SU-DHL-6 (cell line): ENCODE measurements at regions not wholly inside any gene's neighbourhood (a gene's known extent, or its start where the extent isn't known, plus 50 kb on each side); places are given as distances from the start of the nearest gene placed in this dataset.

Experiments used
- H2AFZ ChIP-seq: fragments of 200-600 bp; sonication (generic); 2 replicates; pipeline ENCODE4 v1.6.1; 2014; ENCODE audit warnings: low read depth, mild to moderate bottlenecking, moderate library complexity, mixed read lengths, antibody characterized with exemption, low read length; ENCODE audit not compliant: severe bottlenecking
- H3F3A ChIP-seq: fragments of 200-600 bp; shearing (Covaris generic); 2 replicates; pipeline ENCODE4 v1.6.0; 2016; ENCODE audit warnings: antibody characterized with exemption, mild to moderate bottlenecking; ENCODE audit not compliant: insufficient read depth
- H3K27ac ChIP-seq: fragments of 200-600 bp; sonication (generic); 2 replicates; pipeline ENCODE4 v1.5.1; 2016; ENCODE audit warnings: low read depth, mild to moderate bottlenecking, low read length, moderate library complexity, mixed read lengths
- H3K27me3 ChIP-seq: fragments of 200-600 bp; sonication (generic), shearing (Covaris generic); 2 replicates; pipeline ENCODE4 v1.6.0; 2014; ENCODE audit warnings: mild to moderate bottlenecking, low read length
- H3K36me3 ChIP-seq: fragments of 200-600 bp; sonication (generic); 2 replicates; pipeline ENCODE4 v1.6.1; 2014; ENCODE audit warnings: mild to moderate bottlenecking, low read length, mixed read lengths
- H3K4me2 ChIP-seq: fragments of 300-600, 200-600 bp; shearing (Covaris generic), sonication (generic); 2 replicates; pipeline ENCODE4 v1.6.0; 2014; ENCODE audit warnings: low read length, low read depth, mild to moderate bottlenecking; ENCODE audit not compliant: poor library complexity, severe bottlenecking
- H3K4me3 ChIP-seq: fragments of 200-600 bp; sonication (generic); 2 replicates; pipeline ENCODE4 v1.5.1; 2014; ENCODE audit warnings: antibody characterized with exemption, low read length, mild to moderate bottlenecking, mixed read lengths; ENCODE audit not compliant: insufficient read depth, poor library complexity, severe bottlenecking
- H3K79me2 ChIP-seq: fragments of 200-600 bp; sonication (generic); 2 replicates; pipeline ENCODE4 v1.6.1; 2014; ENCODE audit warnings: mild to moderate bottlenecking, low read length, moderate library complexity; ENCODE audit not compliant: insufficient read depth
- H3K9ac ChIP-seq: fragments of 200-600 bp; sonication (generic); 2 replicates; pipeline ENCODE4 v1.7.0; 2014; ENCODE audit warnings: mild to moderate bottlenecking, low read length
- H3K9me2 ChIP-seq: fragments of 200-600 bp; sonication (generic); replicated peaks from 2 replicates; pipeline ENCODE4 v1.6.1; 2014; ENCODE audit warnings: low read length; ENCODE audit not compliant: insufficient read depth
- H3K9me3 ChIP-seq: fragments of 200-600 bp; sonication (generic); 2 replicates; pipeline ENCODE4 v1.6.1; 2014; ENCODE audit warnings: low read length, mixed read lengths; ENCODE audit not compliant: insufficient read depth
- H4K20me1 ChIP-seq: fragments of 200-600 bp; sonication (generic); 2 replicates; pipeline ENCODE4 v1.6.1; 2014; ENCODE audit warnings: low read depth, mild to moderate bottlenecking, antibody characterized with exemption, low read length, moderate library complexity, mixed read lengths
- CTCF ChIP-seq: fragments of 200-600 bp; sonication (generic); IDR thresholded peaks from one replicate; pipeline ENCODE4 v1.5.1; 2017; ENCODE audit warnings: antibody characterized with exemption, mild to moderate bottlenecking, low read length, moderate library complexity; ENCODE audit not compliant: insufficient read depth, poor library complexity, severe bottlenecking
- EZH2phosphoT487 ChIP-seq: fragments of 200-600 bp; sonication (generic), shearing (Covaris generic); conservative IDR thresholded peaks from 2 replicates; pipeline ENCODE4 v1.6.1; 2018; ENCODE audit warnings: mild to moderate bottlenecking, antibody characterized with exemption, low read length, moderate library complexity, mixed read lengths

GRCh38 chr16:85346404-85347212, 234.3 kb upstream of the CIBAR2 start:
- H3K4me3 ChIP-seq, result no peak overlapping the region
- no peaks in the 10 kb centered on the region for H3F3A ChIP-seq
- H3K27ac ChIP-seq, result no peak overlapping the region
- no peaks in the 10 kb centered on the region for H3K9me2 ChIP-seq
- H2AFZ ChIP-seq, result no peak overlapping the region
- H3K9me3 ChIP-seq, result no peaks in the 10 kb centered on the region
- no peak overlapping the region for H3K4me2 ChIP-seq
- H3K36me3 ChIP-seq, result no peaks in the 10 kb centered on the region
- H3K79me2 ChIP-seq, result no peaks in the 10 kb centered on the region
- no peaks in the 10 kb centered on the region for H4K20me1 ChIP-seq
- TF ChIP-seq EZH2phosphoT487 (no peak), CTCF (no peak)
- H3K9ac ChIP-seq, result no peak overlapping the region
- H3K27me3 ChIP-seq, result no peaks in the 10 kb centered on the region

GRCh38 chr16:85347213-85347591, 234.9 kb upstream of the CIBAR2 start:
- H3K36me3 ChIP-seq, result no peaks in the 10 kb centered on the region
- TF ChIP-seq CTCF (peak; percentile 39), EZH2phosphoT487 (no peak)
- H2AFZ ChIP-seq, result no peak overlapping the region
- H3K4me3 ChIP-seq, result no peak overlapping the region
- H3K27me3 ChIP-seq, result no peaks in the 10 kb centered on the region
- H3K9me2 ChIP-seq, result no peaks in the 10 kb centered on the region
- H4K20me1 ChIP-seq, result no peaks in the 10 kb centered on the region
- H3K79me2 ChIP-seq, result no peaks in the 10 kb centered on the region
- no peak overlapping the region for H3K27ac ChIP-seq
- H3K4me2 ChIP-seq, result no peak overlapping the region
- H3F3A ChIP-seq, result no peaks in the 10 kb centered on the region
- H3K9ac ChIP-seq, result no peak overlapping the region
- no peaks in the 10 kb centered on the region for H3K9me3 ChIP-seq

- Histone ChIP-seq H3K4me2 (no peak overlapping the region), H3K79me2 (no peaks in the 10 kb centered on the region), H2AFZ (no peak overlapping the region), H3K9ac (no peak overlapping the region), H3K4me3 (no peak overlapping the region), H3K9me2 (no peaks in the 10 kb centered on the region), H3K27me3 (no peaks in the 10 kb centered on the region), H4K20me1 (no peaks in the 10 kb centered on the region), H3F3A (no peaks in the 10 kb centered on the region), H3K27ac (no peak overlapping the region), H3K36me3 (no peaks in the 10 kb centered on the region), H3K9me3 (no peaks in the 10 kb centered on the region)
- TF ChIP-seq EZH2phosphoT487, result no peak
- no peak for TF ChIP-seq CTCF
Measured at GRCh38 chr16:85348065-85348840, 236.0 kb upstream of the CIBAR2 start.
